ENCODE measurements at regions not wholly inside any gene's neighbourhood (a gene's known extent, or its start where the extent isn't known, plus 50 kb on each side); places are given as distances from the start of the nearest gene placed in this dataset.

- no peak for DNase-seq
Observed at GRCh38 chr4:4594285-4594920, 52.6 kb upstream of the STX18 start.

DNA sequence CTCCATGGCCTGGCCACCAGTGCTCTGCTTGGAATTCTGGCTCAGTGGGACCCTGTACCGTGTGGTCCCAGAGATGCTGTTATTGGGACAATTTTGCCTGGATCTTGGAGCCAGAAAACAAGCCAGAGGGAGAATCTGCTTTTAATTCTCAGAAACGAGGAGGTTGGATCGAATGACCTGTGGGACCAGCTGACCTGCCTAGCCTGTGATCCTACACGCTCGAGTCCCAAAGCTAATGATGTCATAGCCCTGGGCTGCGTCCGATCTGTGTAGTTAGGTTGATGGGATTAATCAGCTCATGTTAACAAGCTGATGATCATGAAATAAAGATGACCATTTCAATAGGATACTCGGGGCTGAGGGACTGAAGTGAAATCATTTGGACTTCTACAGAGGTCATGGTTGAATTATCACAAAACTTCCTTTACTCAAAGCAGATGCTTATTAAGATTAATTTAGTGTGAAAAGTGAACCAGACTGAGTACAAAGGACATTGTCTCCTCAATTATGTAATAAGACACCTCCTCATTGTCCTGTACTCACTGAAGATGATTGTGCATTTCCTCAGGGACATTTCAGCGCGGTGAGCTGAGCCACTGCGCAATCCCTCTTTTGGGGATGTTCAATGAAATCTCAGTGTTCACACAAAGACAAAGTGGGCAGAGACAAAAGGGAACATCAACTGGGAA lies 51.9 kb upstream of the STX18 start:
- no peak for DNase-seq

DNA sequence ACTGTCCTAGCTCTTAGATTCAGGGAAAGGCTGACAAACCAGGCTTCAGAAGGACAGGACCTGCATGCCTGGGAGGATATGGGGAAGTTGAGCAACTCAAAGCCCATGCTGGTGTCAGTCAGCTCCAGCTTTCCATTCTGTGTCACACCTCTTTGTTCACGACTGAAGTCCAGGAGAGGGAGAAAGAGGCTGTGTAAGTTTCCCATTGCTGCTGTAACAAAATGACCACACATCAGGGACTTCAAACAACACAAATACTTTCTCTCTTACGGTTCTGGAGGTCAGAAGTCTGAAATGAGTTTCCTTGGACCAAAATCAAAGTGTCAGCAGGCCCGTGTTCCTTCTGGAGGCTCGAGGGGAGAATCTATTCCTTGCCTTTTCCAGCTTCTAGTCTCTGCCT lies 50.6 kb upstream of the STX18 start:
- no peak for DNase-seq

Measured in Kasumi-1 (cell line).